ENCODE measurements at regions not wholly inside any gene's neighbourhood (a gene's known extent, or its start where the extent isn't known, plus 50 kb on each side); places are given as distances from the start of the nearest gene placed in this dataset.

DNA sequence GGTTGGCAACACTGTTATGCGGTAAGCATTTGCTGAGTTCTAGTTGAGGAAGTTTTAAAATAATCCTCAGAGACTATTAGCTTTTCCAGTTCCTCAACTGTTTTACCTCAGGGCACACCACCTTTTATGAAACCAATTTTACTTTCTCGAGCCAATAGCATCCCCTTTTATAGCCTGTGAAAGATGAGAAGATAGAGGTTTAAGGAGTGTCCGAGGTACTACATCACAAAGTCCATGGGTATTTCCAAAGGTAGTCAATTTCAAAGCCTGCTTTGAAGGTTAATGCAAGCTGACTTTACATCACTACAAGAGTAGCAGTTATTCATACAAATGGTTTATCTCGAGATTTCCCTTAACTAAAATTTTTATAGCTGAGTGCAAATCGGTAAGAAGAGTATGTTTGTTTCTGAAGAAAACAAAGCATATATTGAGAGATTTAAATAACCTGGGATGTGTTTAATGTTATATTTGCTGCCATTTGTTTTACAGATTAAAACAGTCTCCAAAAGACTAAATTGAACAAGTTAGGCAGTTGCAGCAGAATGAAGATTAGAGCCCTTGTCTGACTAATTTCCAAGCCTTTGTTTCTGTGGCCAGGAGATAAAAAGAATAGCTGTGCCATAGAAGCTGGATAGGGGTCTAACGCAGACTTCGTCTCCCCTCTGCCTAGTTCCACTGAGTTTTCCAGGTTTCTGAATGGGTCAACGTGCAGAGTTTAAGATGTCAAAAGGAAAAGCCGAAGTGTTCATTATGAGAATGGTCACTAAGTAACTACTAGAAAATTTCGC is 74.7 kb upstream of the TRPC4 start:
- DNase-seq (no peak), ATAC-seq (ENCODE audit: low read depth) (no peak)
- Mint-ChIP-seq H3K9me3 (peaks cover under 1% of the 10 kb centered on the region), H3K36me3 (ENCODE audit: low read depth) (no peaks in the 10 kb centered on the region), H3K27ac (no peak overlapping the region), H3K27me3 (no peaks in the 10 kb centered on the region), H3K4me1 (no peaks in the 10 kb centered on the region), H3K4me3 (no peak overlapping the region)
- TF ChIP-seq, protein P1, sequence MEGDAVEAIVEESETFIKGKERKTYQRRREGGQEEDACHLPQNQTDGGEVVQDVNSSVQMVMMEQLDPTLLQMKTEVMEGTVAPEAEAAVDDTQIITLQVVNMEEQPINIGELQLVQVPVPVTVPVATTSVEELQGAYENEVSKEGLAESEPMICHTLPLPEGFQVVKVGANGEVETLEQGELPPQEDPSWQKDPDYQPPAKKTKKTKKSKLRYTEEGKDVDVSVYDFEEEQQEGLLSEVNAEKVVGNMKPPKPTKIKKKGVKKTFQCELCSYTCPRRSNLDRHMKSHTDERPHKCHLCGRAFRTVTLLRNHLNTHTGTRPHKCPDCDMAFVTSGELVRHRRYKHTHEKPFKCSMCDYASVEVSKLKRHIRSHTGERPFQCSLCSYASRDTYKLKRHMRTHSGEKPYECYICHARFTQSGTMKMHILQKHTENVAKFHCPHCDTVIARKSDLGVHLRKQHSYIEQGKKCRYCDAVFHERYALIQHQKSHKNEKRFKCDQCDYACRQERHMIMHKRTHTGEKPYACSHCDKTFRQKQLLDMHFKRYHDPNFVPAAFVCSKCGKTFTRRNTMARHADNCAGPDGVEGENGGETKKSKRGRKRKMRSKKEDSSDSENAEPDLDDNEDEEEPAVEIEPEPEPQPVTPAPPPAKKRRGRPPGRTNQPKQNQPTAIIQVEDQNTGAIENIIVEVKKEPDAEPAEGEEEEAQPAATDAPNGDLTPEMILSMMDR (IDR thresholded peaks at IDR 0.05): no peak
- ChIA-PET POLR2A (no interaction called here), CTCF (no interaction called here)
- intact Hi-C loops (cut with micrococcal nuclease): no loop called here

DNA sequence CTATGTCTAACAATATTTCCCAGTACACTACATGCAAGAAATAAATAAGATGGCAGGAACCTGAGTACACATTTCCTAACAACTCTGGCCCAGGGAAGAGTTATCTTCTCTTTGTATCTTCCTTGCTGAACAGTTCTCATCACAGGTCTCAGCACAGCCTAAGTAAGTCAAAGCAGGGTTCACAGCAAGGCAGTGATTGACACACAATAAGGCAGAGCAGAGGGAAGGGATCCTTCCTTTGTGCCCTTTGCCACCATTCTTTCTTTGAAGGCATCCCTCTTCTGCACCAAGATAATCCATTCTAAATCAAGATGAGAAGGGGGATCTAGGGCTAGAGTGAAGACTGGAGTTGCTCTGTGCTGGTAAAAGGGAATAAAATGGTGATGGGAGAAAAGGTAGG is 73.4 kb upstream of the TRPC4 start:
- intact Hi-C loops (cut with micrococcal nuclease): no loop called here
- peaks cover 3% of the 10 kb centered on the region for H3K9me3 Mint-ChIP-seq
- no peak for DNase-seq
- no peaks in the 10 kb centered on the region for H3K36me3 Mint-ChIP-seq (ENCODE audit: low read depth)
- ChIA-PET CTCF (no interaction called here), POLR2A (no interaction called here)
- TF ChIP-seq, protein P1 (IDR thresholded peaks at IDR 0.05): no peak
- no peak overlapping the region for H3K4me3 Mint-ChIP-seq
- no peak for ATAC-seq (ENCODE audit: low read depth)
- H3K4me1 Mint-ChIP-seq: no peaks in the 10 kb centered on the region
- H3K27me3 Mint-ChIP-seq: no peaks in the 10 kb centered on the region
- no peak overlapping the region for H3K27ac Mint-ChIP-seq

DNA sequence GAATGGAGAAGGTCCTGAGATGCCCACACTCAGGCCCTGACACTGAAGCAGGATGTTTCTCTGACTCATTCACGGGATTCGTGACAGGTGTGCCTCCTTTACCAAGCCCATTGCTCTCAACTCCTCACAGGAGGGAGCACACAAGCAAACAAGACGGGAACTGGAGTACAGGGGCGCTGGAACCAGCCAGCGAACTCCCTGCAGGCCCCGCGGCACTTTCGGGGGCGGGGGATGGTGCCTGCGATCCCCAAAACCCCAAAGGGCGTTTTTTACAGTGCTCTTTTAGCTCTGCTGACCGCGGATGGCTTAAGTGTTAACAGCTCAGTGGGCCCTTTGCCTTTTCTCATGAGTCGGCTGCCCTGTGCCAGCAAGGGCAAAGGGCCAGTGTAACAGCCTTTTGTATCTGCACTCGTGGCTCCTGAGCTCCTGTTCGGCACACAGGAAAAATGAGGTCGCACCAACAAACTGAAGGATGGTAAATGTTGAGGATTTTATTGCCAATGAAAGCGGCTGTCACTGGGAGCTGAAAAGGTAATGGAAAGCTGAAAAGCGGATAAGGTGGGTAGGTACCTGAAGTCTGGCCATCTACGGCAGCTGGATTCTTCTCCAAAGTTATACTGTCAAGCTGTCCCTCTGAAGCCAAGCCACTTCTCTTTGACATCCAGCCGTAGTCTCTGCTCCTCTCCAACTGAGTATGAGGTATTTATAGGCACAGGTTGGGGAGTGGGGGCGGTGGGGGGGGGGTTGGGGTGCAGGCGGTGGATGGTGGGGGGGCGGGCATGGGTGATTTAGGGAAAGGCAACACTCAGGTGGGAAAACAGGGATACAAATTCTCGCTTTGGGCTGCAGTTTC is 65.0 kb upstream of the TRPC4 start:
- Mint-ChIP-seq H3K27ac (no peak overlapping the region), H3K9me3 (peaks cover 3% of the 10 kb centered on the region), H3K4me1 (no peaks in the 10 kb centered on the region), H3K36me3 (ENCODE audit: low read depth) (no peaks in the 10 kb centered on the region), H3K4me3 (no peak overlapping the region), H3K27me3 (no peaks in the 10 kb centered on the region)
- intact Hi-C loops (cut with micrococcal nuclease): no loop called here
- TF ChIP-seq, protein P1 (IDR thresholded peaks at IDR 0.05): no peak
- ATAC-seq (ENCODE audit: low read depth): no peak
- POLR2A ChIA-PET: no interaction called here
- DNase-seq: no peak
- CTCF ChIA-PET: no interaction called here

DNA sequence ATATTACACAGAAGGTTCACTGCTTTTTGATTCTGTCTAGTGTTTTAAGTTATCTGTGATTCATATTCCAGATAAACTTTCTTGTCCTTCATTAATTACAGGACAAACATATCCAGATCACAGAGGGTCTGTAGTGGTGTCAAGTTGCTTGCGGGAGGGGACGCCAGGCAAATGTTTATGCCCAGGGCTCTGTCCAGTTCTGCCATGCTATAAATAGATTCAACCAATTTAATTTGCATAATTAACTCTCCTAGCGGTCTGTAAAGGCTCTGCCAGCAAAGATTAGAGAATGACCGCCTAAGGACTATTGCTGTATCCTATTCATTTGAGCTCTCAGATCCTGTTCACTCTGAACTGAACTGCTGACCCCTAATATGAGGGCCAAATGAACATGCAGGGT is 59.7 kb upstream of the TRPC4 start:
- intact Hi-C loops (cut with micrococcal nuclease): no loop called here
- H3K9me3 Mint-ChIP-seq: no peaks in the 10 kb centered on the region
- H3K27ac Mint-ChIP-seq: no peak overlapping the region

DNA sequence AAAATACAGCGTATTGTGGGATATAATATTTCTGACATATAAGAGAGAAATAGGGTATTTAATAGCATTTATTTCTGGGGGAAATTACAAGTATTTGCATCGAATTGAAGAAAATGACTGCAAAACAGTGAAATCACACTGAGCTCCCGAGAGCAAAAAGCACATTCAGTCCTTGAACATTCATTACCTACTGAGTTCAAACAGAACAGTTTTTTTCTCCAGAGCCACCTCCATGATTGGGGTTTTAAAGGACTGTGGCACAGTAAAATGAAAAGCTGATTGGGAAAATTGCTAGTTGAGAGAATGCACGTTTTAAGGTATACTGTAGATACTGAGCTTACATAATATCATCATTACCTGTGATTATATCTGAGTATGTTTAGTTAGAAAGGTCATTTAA is 58.0 kb upstream of the TRPC4 start:
- Mint-ChIP-seq H3K27me3 (no peaks in the 10 kb centered on the region), H3K27ac (no peak overlapping the region), H3K4me3 (no peak overlapping the region), H3K4me1 (no peaks in the 10 kb centered on the region), H3K9me3 (no peaks in the 10 kb centered on the region), H3K36me3 (ENCODE audit: low read depth) (no peaks in the 10 kb centered on the region)
- ATAC-seq (ENCODE audit: low read depth) (no peak), DNase-seq (no peak)
- intact Hi-C loops (cut with micrococcal nuclease): no loop called here
- TF ChIP-seq, protein P1 (IDR thresholded peaks at IDR 0.05): no peak
- ChIA-PET CTCF (no interaction called here), POLR2A (no interaction called here)

More for the DNA sequence above, 59.7 kb upstream of the TRPC4 start:
- H3K36me3 Mint-ChIP-seq (ENCODE audit: low read depth): no peaks in the 10 kb centered on the region
- ChIA-PET POLR2A (no interaction called here), CTCF (no interaction called here)
- no peak for DNase-seq
- no peaks in the 10 kb centered on the region for H3K27me3 Mint-ChIP-seq
- no peak overlapping the region for H3K4me3 Mint-ChIP-seq
- TF ChIP-seq, protein P1 (IDR thresholded peaks at IDR 0.05): no peak
- no peak for ATAC-seq (ENCODE audit: low read depth)
- no peaks in the 10 kb centered on the region for H3K4me1 Mint-ChIP-seq

Measured in activated B cell treated with CpG ODN at 0.5 μM for 24 hours (primary cell).